Esophagus muscularis mucosa (tissue), 4 donors: ENCODE measurements at regions not wholly inside any gene's neighbourhood (a gene's known extent, or its start where the extent isn't known, plus 50 kb on each side); places are given as distances from the start of the nearest gene placed in this dataset.

Source experiments
- CTCF ChIP-seq, 3 experiments: fragments of 200-600 bp in 2 of 3; fragments of 450-650 bp in 1 of 3; sonication (generic) in 2 of 3; IDR thresholded peaks; one replicate each; pipeline ENCODE4 v1.5.1; 2017 to 2019; ENCODE audit warnings: antibody characterized with exemption in 3 of 3, mild to moderate bottlenecking in 2 of 3, moderate library complexity in 1 of 3
- EP300 ChIP-seq: sonication (generic); formaldehyde crosslinking; IDR thresholded peaks from one replicate; pipeline ENCODE4 v1.6.1; 2017; ENCODE audit warnings: antibody characterized with exemption
- POLR2A ChIP-seq: fragments of 450-650 bp; IDR thresholded peaks from one replicate; pipeline ENCODE4 v1.6.1; 2017; ENCODE audit warnings: antibody characterized with exemption, moderate library complexity, mild to moderate bottlenecking, low read depth
- POLR2AphosphoS5 ChIP-seq, 2 donors: sonication (generic); formaldehyde crosslinking; IDR thresholded peaks; one replicate each; pipeline ENCODE4 v1.6.1; 2017; ENCODE audit warnings: antibody characterized with exemption in 2 of 2

GRCh38 chr7:12761691-12762090 lies 74.3 kb downstream of the ARL4A start:
- no peak for TF ChIP-seq POLR2A
- no peak for TF ChIP-seq CTCF (IDR thresholded peaks at IDR 0.05)
- no peak for TF ChIP-seq EP300
- no peak for TF ChIP-seq POLR2AphosphoS5 (IDR thresholded peaks at IDR 0.05)
